ENCODE measurements at regions not wholly inside any gene's neighbourhood (a gene's known extent, or its start where the extent isn't known, plus 50 kb on each side); places are given as distances from the start of the nearest gene placed in this dataset.
"Not testable (repeated sequence)": the region's sequence is repeated elsewhere in the genome, so short reads cannot be mapped to it uniquely, and the experiment has no call there.

DNA sequence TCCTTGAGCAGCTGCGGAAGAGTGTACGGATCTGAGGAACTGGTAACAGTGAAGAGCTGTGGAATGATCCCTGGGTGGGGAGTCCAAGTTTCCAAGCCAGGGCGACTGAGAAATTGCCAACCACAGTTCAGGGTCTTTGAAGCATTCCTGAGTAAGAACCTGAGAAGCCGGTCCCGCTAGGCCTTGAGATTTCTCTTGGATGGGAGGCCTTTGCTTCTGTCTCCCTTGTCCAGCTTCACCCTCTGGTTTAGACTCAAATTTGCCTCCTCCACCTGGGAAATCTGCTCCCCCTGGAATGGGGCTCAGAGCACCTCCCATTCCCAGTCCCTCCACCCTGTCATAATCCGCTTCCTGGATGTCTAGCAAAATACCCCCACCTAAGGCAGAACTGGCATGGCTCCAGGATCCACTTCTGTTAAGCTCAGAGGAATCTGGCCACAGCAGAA, 127.7 kb upstream of the DLG1 start:
- Mint-ChIP-seq H3K9me3 (no peaks in the 10 kb centered on the region), H3K36me3 (no peaks in the 10 kb centered on the region), H3K4me1 (ENCODE audit: low read depth in 2 of 2) (peaks cover 7 to 16% of the 10 kb centered on the region in 2 donors), H3K4me3 (no peak overlapping the region), H3K27ac (no peak overlapping the region), H3K27me3 (peaks cover 23 to 28% of the 10 kb centered on the region in 2 donors)
- DNase-seq (ENCODE audit: low spot score) (no peak), ATAC-seq (no peak)

DNA sequence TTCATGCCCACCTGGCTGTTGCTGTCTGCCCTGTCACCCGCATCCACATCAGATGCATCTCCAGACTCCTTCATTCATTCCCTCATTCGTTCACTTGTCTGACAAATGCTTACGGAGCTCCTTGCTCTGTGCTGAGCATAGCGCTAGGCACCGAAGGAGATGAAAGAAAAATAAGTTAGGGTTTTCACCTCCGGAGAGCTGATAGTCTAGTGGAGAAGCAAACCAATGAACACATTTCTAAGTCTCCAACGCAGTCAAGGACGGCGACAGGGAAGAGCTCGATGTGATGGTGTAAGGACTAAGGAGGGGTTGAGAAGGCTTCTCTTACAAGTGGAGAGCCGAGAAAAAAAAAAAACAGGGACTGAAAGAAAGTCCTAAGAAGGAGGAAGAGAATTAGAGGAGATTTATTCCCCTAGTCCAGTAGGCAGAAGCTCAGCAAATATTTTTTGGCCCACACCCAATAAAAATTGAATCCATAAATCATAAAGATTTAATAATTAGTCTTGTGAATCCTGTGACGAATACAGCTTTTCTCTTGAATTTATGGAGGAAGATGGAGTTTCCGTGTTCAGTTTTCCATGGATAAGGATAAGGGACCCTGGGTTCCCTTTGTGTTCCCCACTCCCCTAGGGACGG, 127.2 kb upstream of the DLG1 start:
- Mint-ChIP-seq H3K36me3 (no peaks in the 10 kb centered on the region), H3K27ac (no peak overlapping the region), H3K4me3 (no peak overlapping the region), H3K9me3 (no peaks in the 10 kb centered on the region), H3K4me1 (ENCODE audit: low read depth in 2 of 2) (peaks cover 7 to 12% of the 10 kb centered on the region in 2 donors), H3K27me3 (peaks cover 18 to 24% of the 10 kb centered on the region in 2 donors)
- ATAC-seq (no peak), DNase-seq (ENCODE audit: low spot score) (no peak)

DNA sequence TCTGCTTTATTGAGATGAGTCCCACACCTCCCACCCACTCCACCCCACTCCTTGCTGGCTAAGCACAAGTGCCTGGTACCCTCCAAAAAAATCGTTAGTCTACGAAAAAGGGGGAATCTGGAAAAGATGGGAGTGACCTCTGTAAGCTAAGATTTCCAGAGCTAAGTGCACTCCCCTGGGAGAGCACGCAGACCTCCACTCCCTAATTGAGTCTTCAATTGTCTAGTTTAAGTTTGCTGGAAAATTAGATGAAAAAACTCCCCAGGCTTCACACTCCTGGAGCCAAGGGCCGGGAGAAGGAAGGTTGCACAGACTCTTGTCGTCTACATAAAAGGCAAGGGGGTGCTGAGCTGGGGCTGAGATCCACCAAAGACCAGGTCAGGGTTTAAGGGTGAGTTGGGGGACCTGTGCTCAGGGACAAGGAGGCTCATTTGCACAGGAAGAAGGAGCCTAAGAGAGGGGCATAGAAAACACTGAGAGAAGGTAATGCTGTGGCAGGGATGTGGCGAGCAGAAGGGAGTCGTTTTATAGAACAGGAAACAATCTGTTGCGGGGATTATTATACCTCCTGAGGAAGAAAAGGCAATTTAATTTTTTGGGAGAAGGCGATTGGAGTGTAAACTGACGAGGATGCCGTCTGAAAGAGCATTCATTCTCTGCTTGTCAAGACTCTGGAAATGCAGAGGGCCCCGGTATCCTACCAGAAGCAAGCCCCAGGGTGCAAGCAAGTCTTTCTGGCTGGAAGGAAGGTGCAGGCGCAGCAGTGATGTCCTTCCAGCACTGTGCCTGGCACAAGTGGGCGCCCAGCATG, 126.5 kb upstream of the DLG1 start:
- DNase-seq (ENCODE audit: low spot score) = no peak
- no peak overlapping the region for H3K27ac Mint-ChIP-seq
- no peaks in the 10 kb centered on the region for H3K36me3 Mint-ChIP-seq
- H3K4me3 Mint-ChIP-seq = no peak overlapping the region
- peaks cover 12 to 22% of the 10 kb centered on the region in 2 donors for H3K27me3 Mint-ChIP-seq
- H3K4me1 Mint-ChIP-seq (ENCODE audit: low read depth in 2 of 2) = peaks cover 7 to 11% of the 10 kb centered on the region in 2 donors
- H3K9me3 Mint-ChIP-seq = no peaks in the 10 kb centered on the region
- no peak for ATAC-seq

DNA sequence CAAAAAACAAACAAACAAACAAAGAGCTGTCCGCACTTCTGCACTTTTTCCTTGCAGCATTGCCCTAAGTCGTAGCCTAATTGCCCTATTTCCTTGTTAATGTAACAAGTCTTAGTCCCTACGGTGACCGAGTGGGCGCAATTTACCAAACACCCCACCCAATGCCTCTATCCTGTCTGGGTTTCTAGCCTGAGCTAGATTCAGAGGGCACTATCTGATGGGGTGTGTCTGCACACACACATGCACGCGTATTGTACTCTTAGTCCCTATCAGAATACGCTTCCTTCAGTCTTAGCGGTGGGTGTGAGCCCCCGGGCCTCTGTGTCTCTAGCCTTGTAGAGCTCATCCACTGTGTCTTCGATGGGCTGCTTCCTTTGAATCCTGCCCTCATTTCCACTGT, 125.9 kb upstream of the DLG1 start:
- Mint-ChIP-seq H3K4me3 (no peak overlapping the region), H3K27ac (no peak overlapping the region), H3K4me1 (ENCODE audit: low read depth in 2 of 2) (peaks cover 7 to 11% of the 10 kb centered on the region in 2 donors), H3K36me3 (no peaks in the 10 kb centered on the region), H3K9me3 (no peaks in the 10 kb centered on the region), H3K27me3 (peaks cover 14 to 25% of the 10 kb centered on the region in 2 donors)
- no peak for DNase-seq (ENCODE audit: low spot score)
- ATAC-seq = no peak

DNA sequence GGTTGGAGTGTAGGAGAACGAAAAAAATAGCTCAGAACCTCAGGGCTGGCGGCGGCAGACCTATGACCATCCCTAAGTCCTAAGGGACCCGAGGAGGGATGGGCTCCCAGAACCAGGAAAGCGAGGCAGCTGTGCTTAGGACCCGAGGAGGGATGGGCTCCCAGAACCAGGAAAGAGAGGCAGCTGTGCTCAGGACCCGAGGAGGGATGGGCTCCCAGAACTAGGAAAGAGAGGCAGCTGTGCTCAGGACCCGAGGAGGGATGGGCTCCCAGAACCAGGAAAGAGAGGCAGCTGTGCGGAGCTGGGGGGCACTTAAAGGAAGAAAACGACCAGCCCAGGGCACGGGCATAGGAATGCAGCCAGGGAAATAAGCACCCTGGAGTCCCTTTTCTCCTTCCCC, 125.0 kb upstream of the DLG1 start:
- Mint-ChIP-seq H3K27me3 (peaks cover 12 to 22% of the 10 kb centered on the region in 2 donors), H3K27ac (no peak overlapping the region), H3K9me3 (no peaks in the 10 kb centered on the region)

DNA sequence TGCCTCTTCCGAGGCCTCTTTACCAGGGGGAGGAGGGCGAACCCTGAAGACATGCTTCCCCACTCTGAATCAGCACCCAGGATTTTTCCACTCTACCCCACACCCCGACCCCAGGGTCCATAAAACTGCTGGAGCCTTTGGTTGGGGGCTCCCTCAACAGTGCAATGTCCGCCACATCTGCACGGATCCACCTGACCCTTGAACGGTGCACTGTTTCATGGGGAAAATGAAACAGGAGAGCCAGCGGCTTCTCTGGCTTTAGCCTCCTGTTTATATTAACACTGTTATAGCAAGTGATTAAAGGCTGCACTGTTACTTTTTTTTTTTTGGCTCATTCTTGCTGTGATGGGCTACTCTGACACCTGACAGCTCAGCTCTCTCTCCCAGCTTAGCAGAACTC, 124.1 kb upstream of the DLG1 start:
- Mint-ChIP-seq H3K27me3 (peaks cover 9 to 18% of the 10 kb centered on the region in 2 donors), H3K4me3 (no peak overlapping the region), H3K9me3 (no peaks in the 10 kb centered on the region), H3K4me1 (ENCODE audit: low read depth in 2 of 2) (no peaks in the 10 kb centered on the region), H3K36me3 (no peaks in the 10 kb centered on the region), H3K27ac (no peak overlapping the region)
- no peak for ATAC-seq
- no peak for DNase-seq (ENCODE audit: low spot score)

More for the DNA sequence above, 125.0 kb upstream of the DLG1 start:
- no peak for DNase-seq (ENCODE audit: low spot score)
- H3K4me1 Mint-ChIP-seq (ENCODE audit: low read depth in 2 of 2) = peaks cover 5 to 6% of the 10 kb centered on the region in 2 donors
- ATAC-seq = no peak
- no peaks in the 10 kb centered on the region for H3K36me3 Mint-ChIP-seq
- H3K4me3 Mint-ChIP-seq = no peak overlapping the region

DNA sequence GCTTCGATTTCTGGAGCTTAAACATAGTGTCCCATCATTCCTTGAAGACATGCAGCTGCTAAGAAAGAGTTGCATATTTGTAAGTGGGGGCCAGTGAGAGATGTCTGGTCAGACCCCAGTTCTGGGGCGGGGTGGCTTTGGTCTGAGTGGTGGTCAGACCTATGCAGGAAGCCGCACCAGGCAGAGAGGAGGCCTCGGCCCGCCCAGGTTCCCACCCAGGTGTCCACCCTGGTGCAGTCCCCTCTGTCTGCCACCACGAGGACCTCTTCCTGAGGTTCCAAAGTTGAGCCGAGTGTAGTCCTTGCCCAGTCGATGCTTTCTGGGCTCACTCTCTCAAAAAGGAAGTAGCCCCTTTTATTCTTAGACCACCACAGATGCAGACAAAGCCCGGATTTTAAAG, 122.6 kb upstream of the DLG1 start:
- no peaks in the 10 kb centered on the region for H3K4me1 Mint-ChIP-seq (ENCODE audit: low read depth in 2 of 2)
- peaks cover 9 to 20% of the 10 kb centered on the region in 2 donors for H3K27me3 Mint-ChIP-seq
- no peaks in the 10 kb centered on the region for H3K36me3 Mint-ChIP-seq
- H3K27ac Mint-ChIP-seq = no peak overlapping the region
- no peaks in the 10 kb centered on the region for H3K9me3 Mint-ChIP-seq
- no peak overlapping the region for H3K4me3 Mint-ChIP-seq
- no peak for ATAC-seq
- DNase-seq (ENCODE audit: low spot score) = no peak

DNA sequence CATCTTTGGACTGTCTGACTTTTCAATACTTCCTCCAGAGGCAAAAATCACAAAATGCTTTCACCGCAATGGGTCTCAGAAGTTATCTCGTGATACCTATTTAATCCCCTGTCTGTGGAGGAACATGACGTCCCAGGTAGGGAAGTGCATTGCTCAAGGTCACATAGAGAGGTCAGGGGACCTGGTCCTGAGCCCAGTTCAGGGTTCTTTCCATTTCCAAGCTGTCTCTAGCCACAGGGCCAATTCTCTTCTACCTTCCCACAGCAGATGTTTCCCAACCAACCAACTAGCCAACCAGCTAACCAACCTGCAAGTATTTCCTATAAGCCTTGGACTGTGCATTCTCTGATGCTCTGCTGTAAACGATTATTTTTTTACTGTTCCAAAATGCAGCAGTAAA, 122.2 kb upstream of the DLG1 start:
- no peak for DNase-seq (ENCODE audit: low spot score)
- Mint-ChIP-seq H3K27me3 (peaks cover 9 to 19% of the 10 kb centered on the region in 2 donors), H3K9me3 (no peaks in the 10 kb centered on the region), H3K27ac (no peak overlapping the region), H3K4me1 (ENCODE audit: low read depth in 2 of 2) (no peaks in the 10 kb centered on the region), H3K36me3 (no peaks in the 10 kb centered on the region), H3K4me3 (no peak overlapping the region)
- ATAC-seq = no peak

DNA sequence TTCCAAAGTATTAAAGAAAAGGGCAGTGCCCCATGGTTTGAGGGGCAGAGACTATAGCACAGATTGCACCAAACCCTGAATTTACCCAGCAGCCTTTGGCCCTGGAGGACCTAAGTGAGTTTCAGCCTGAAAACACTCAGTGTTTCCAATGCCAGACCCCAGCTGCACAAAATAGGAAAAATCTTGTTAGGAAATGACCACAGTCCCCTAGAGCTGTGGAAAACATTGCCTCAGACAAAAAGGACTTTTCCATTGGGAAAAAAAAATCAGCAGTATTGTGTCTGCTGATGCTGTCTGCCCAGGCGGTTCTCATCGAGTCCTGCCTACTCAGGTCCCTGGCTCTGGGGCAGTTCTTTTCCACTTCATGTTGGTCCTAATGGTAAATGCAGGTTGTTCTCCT, 121.7 kb upstream of the DLG1 start:
- Mint-ChIP-seq H3K27ac (no peak overlapping the region), H3K36me3 (no peaks in the 10 kb centered on the region), H3K27me3 (peaks cover 9 to 17% of the 10 kb centered on the region in 2 donors), H3K9me3 (no peaks in the 10 kb centered on the region), H3K4me1 (ENCODE audit: low read depth in 2 of 2) (no peaks in the 10 kb centered on the region), H3K4me3 (no peak overlapping the region)
- ATAC-seq = no peak
- no peak for DNase-seq (ENCODE audit: low spot score)

DNA sequence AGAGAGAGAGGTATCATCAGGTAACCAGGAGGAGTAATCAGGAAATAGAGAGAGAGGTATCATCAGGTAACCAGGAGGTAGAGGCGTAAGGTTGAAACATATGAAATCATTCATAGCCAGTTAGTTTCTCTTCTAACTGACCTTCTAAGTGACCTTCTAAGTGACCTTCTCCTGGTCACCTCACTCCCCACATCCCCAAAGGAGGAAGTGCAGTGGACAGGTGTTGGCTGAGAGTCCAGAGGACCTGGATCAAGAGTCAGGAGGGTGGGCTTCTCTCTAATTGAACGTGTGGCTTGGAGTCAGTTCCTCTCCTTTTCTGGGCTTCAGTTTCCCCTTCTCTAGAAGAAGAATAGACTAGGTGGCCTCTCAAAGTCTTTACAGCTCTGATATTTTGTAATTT, 121.3 kb upstream of the DLG1 start:
- H3K4me3 Mint-ChIP-seq = no peak overlapping the region
- H3K27ac Mint-ChIP-seq = no peak overlapping the region
- peaks cover 9 to 13% of the 10 kb centered on the region in 2 donors for H3K27me3 Mint-ChIP-seq

DNA sequence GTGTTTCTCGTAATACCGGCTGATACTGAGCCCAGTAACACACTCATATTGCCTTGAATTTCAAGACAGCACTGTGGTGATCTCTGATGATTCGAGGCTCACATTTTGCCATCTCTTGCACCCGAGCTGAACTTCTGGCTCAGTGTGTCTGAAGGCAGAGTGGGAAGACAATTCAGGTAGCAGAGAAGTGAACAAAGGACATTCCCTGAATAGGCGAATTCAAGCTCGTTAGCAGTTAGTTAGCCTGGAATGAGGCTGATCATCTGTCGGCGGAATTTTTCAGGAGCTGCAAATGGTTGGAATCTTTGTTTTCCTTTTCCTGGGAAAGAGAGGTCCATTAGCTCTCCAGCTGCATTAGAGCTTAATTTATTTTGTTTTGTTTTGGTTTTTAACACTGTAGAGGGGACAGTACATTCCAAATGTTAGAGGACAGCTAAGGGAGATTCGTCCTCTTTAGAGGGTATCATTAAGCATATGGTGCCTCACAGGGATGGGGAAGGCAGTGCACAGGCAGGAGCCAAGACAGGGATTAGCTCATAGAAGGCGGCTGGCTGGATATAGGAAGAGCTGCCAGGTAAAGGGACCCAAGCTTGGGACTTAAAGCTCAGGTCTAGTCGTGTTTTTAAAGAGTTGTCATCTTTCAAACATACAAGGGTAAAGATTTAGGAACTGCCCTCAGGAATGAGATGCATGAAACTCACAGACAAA, 119.7 kb upstream of the DLG1 start:
- Mint-ChIP-seq H3K27ac (no peak overlapping the region), H3K36me3 (no peaks in the 10 kb centered on the region), H3K9me3 (no peaks in the 10 kb centered on the region), H3K4me3 (no peak overlapping the region), H3K27me3 (peaks cover 13 to 19% of the 10 kb centered on the region in 2 donors), H3K4me1 (ENCODE audit: low read depth in 2 of 2) (no peaks in the 10 kb centered on the region)
- no peak for ATAC-seq
- no peak for DNase-seq (ENCODE audit: low spot score)

More for the DNA sequence above, 121.3 kb upstream of the DLG1 start:
- H3K36me3 Mint-ChIP-seq = no peaks in the 10 kb centered on the region
- no peaks in the 10 kb centered on the region for H3K9me3 Mint-ChIP-seq
- DNase-seq (ENCODE audit: low spot score) = no peak
- H3K4me1 Mint-ChIP-seq (ENCODE audit: low read depth in 2 of 2) = no peaks in the 10 kb centered on the region
- no peak for ATAC-seq

DNA sequence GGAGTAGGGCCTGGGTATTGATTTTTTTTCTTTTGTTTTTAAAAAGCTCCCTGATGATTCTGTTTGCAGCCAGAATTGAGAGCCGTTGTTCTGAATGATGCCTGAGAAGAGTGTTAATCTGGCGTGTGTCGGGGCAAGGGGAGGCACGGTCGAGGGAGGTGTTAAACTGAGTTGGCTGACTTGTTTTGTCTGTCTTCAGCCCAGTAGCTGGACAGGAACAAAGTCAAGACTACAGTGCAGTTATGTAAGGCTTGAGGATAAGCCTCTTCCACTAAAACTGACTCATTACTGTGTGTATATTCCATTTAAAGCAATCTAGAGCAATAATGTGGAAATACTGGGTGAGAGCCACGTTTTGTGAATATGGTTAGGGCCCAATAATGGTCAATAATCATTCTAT, 119.0 kb upstream of the DLG1 start:
- H3K9me3 Mint-ChIP-seq = no peaks in the 10 kb centered on the region
- H3K27me3 Mint-ChIP-seq = peaks cover 20 to 25% of the 10 kb centered on the region in 2 donors
- DNase-seq (ENCODE audit: low spot score) (no peak), ATAC-seq (no peak)
- no peak overlapping the region for H3K27ac Mint-ChIP-seq
- no peaks in the 10 kb centered on the region for H3K36me3 Mint-ChIP-seq
- no peak overlapping the region for H3K4me3 Mint-ChIP-seq
- H3K4me1 Mint-ChIP-seq (ENCODE audit: low read depth in 2 of 2) = no peaks in the 10 kb centered on the region

DNA sequence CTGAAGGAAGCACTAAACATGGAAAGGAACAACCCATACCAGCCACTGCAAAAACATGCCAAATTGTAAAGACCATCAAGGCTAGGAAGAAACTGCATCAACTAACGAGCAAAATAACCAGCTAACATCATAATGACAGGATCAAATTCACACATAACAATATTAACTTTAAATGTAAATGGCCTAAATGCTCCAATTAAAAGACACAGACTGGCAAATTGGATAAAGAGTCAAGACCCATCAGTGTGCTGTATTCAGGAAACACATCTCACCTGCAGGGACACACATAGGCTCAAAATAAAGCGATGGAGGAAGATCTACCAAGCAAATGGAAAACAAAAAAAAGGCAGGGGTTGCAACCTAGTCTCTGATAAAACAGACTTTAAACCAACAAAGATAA, 113.5 kb upstream of the DLG1 start:
- ATAC-seq; H3K4me1 Mint-ChIP-seq (ENCODE audit: low read depth in 2 of 2); H3K4me3 Mint-ChIP-seq; H3K36me3 Mint-ChIP-seq; DNase-seq (ENCODE audit: low spot score); H3K27ac Mint-ChIP-seq; H3K9me3 Mint-ChIP-seq: not testable (repeated sequence)
- peaks cover 19 to 23% of the 10 kb centered on the region in 2 donors for H3K27me3 Mint-ChIP-seq

DNA sequence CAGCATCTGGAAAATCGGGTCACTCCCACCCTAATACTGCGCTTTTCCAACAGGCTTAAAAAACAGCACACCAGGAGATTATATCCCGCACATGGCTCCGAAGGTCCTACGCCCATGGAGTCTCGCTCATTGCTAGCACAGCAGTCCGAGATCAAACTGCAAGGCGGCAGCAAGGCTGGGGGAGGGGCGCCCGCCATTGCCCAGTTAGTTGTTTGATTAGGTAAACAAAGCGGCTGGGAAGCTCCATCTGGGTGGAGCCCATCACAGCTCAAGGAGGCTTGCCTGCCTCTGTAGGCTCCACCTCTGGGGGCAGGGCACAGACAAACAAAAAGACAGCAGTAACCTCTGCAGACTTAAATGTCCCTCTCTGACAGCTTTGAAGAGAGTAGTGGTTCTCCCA, 111.8 kb upstream of the DLG1 start:
- not testable (repeated sequence) for H3K27ac Mint-ChIP-seq; H3K4me1 Mint-ChIP-seq (ENCODE audit: low read depth in 2 of 2); H3K4me3 Mint-ChIP-seq; H3K36me3 Mint-ChIP-seq; DNase-seq (ENCODE audit: low spot score); H3K9me3 Mint-ChIP-seq; ATAC-seq
- peaks cover 19 to 23% of the 10 kb centered on the region in 2 donors for H3K27me3 Mint-ChIP-seq
